GM12892 (cell line): ENCODE measurements at regions not wholly inside any gene's neighbourhood (a gene's known extent, or its start where the extent isn't known, plus 50 kb on each side); places are given as distances from the start of the nearest gene placed in this dataset.

Experiments used
- DNase-seq: peaks from one replicate; pipeline ENCODE4 v3.0.0; 2011; ENCODE audit not compliant: insufficient read length
- FAIRE-seq: peaks from 2 replicates; lab custom pipeline; 2011; peaks lifted over from hg19 to GRCh38; lab: Jason Lieb, UNC
- POLR2A ChIP-seq: IDR thresholded peaks from 2 replicates; pipeline ENCODE4 v1.6.1; 2011; ENCODE audit warnings: low read depth, low read length, control low read depth
- POLR2AphosphoS5 ChIP-seq: IDR thresholded peaks from 2 replicates; pipeline ENCODE4 v1.6.1; 2011; ENCODE audit warnings: low read depth, low read length, control low read depth
- TAF1 ChIP-seq: IDR thresholded peaks from 2 replicates; pipeline ENCODE4 v1.6.1; 2011; ENCODE audit warnings: low read depth, mild to moderate bottlenecking, control low read depth, low read length, borderline replicate concordance

- no peak for FAIRE-seq
- DNase-seq, result no peak
- no peak for TF ChIP-seq POLR2A
Observed at GRCh38 chr11:130727157-130728119, 188.8 kb downstream of the SNX19 start.

GRCh38 chr11:130728185-130729180 lies 187.8 kb downstream of the SNX19 start:
- no peak for FAIRE-seq
- no peak for DNase-seq
- TF ChIP-seq POLR2AphosphoS5, result no peak
- no peak for TF ChIP-seq POLR2A
- no peak for TF ChIP-seq TAF1

GRCh38 chr11:130729193-130729592 lies 187.1 kb downstream of the SNX19 start:
- TF ChIP-seq POLR2AphosphoS5, result no peak
- no peak for TF ChIP-seq POLR2A
- no peak for TF ChIP-seq TAF1
- DNase-seq (no peak), FAIRE-seq (no peak)

GRCh38 chr11:130729678-130730300 lies 186.5 kb downstream of the SNX19 start:
- DNase-seq (no peak), FAIRE-seq (no peak)
- TF ChIP-seq TAF1 (no peak), POLR2AphosphoS5 (no peak), POLR2A (no peak)

- no peak for TF ChIP-seq POLR2A
- TF ChIP-seq TAF1, result no peak
- no peak for TF ChIP-seq POLR2AphosphoS5
- no peak for FAIRE-seq
- no peak for DNase-seq
Observed at GRCh38 chr11:130731401-130731800, 184.9 kb downstream of the SNX19 start.

- DNase-seq, result no peak
- no peak for TF ChIP-seq POLR2A
- no peak for FAIRE-seq
Observed at GRCh38 chr11:130732476-130732875, 183.8 kb downstream of the SNX19 start.

- no peak for FAIRE-seq
- TF ChIP-seq POLR2A (no peak), POLR2AphosphoS5 (no peak), TAF1 (no peak)
- no peak for DNase-seq
Observed at GRCh38 chr11:130737041-130737830, 179.0 kb downstream of the SNX19 start.

GRCh38 chr11:130737866-130738431 lies 178.3 kb downstream of the SNX19 start:
- TF ChIP-seq TAF1 (no peak), POLR2AphosphoS5 (no peak), POLR2A (no peak)
- DNase-seq (no peak), FAIRE-seq (no peak)

GRCh38 chr11:130738611-130739010 lies 177.7 kb downstream of the SNX19 start:
- DNase-seq, result no peak
- no peak for FAIRE-seq
- no peak for TF ChIP-seq TAF1
- TF ChIP-seq POLR2AphosphoS5, result no peak
- no peak for TF ChIP-seq POLR2A

GRCh38 chr11:130740819-130741218 lies 175.5 kb downstream of the SNX19 start:
- TF ChIP-seq TAF1 (no peak), POLR2A (no peak)
- FAIRE-seq, result no peak
- no peak for DNase-seq

- no peak for TF ChIP-seq POLR2A
- no peak for TF ChIP-seq POLR2AphosphoS5
- no peak for TF ChIP-seq TAF1
- FAIRE-seq, result no peak
Observed at GRCh38 chr11:130744794-130745193, 171.5 kb downstream of the SNX19 start.

More at GRCh38 chr11:130744794-130745193, 171.5 kb downstream of the SNX19 start:
- DNase-seq, result no peak
